Suppressor macrophage (primary cell): ENCODE measurements at regions not wholly inside any gene's neighbourhood (a gene's known extent, or its start where the extent isn't known, plus 50 kb on each side); places are given as distances from the start of the nearest gene placed in this dataset.

Source experiments
- DNase-seq, 4 experiments: peaks; one replicate each; pipeline ENCODE4 v3.0.0-alpha.2; 2020 to 2022

GRCh38 chr13:74465271-74465670 lies 331.1 kb upstream of the KLF12 start:
- no peak for DNase-seq

GRCh38 chr13:74464670-74465069 lies 330.5 kb upstream of the KLF12 start:
- DNase-seq = no peak

- DNase-seq = no peak
Observed at GRCh38 chr13:74461011-74461410, 326.8 kb upstream of the KLF12 start.

- no peak for DNase-seq
Observed at GRCh38 chr13:74452881-74453280, 318.7 kb upstream of the KLF12 start.

GRCh38 chr13:74452176-74452575 lies 318.0 kb upstream of the KLF12 start:
- no peak for DNase-seq

- no peak for DNase-seq
Observed at GRCh38 chr13:74450964-74451363, 316.8 kb upstream of the KLF12 start.

- no peak for DNase-seq
Observed at GRCh38 chr13:74450525-74450845, 316.3 kb upstream of the KLF12 start.

GRCh38 chr13:74449811-74450524 lies 315.8 kb upstream of the KLF12 start:
- no peak for DNase-seq

- DNase-seq = no peak
Observed at GRCh38 chr13:74444864-74445479, 310.8 kb upstream of the KLF12 start.

- DNase-seq = no peak
Observed at GRCh38 chr13:74444161-74444571, 310.0 kb upstream of the KLF12 start.

GRCh38 chr13:74443631-74444030 lies 309.4 kb upstream of the KLF12 start:
- DNase-seq = no peak

GRCh38 chr13:74442751-74443150 lies 308.5 kb upstream of the KLF12 start:
- DNase-seq = no peak

- DNase-seq = no peak
Observed at GRCh38 chr13:74438901-74439300, 304.7 kb upstream of the KLF12 start.

GRCh38 chr13:74434782-74435181 lies 300.6 kb upstream of the KLF12 start:
- DNase-seq = no peak

- DNase-seq = no peak
Observed at GRCh38 chr13:74424455-74424854, 290.3 kb upstream of the KLF12 start.

GRCh38 chr13:74423434-74423833 lies 289.2 kb upstream of the KLF12 start:
- no peak for DNase-seq

GRCh38 chr13:74414458-74414857 lies 280.3 kb upstream of the KLF12 start:
- no peak for DNase-seq

GRCh38 chr13:74413482-74413881 lies 279.3 kb upstream of the KLF12 start:
- DNase-seq = no peak

GRCh38 chr13:74409551-74409950 lies 275.3 kb upstream of the KLF12 start:
- DNase-seq = no peak

GRCh38 chr13:74406420-74406819 lies 272.2 kb upstream of the KLF12 start:
- no peak for DNase-seq

GRCh38 chr13:74398599-74398998 lies 264.4 kb upstream of the KLF12 start:
- DNase-seq = no peak

GRCh38 chr13:74389056-74389455 lies 254.9 kb upstream of the KLF12 start:
- DNase-seq = no peak

GRCh38 chr13:74388626-74389025 lies 254.4 kb upstream of the KLF12 start:
- DNase-seq = no peak

GRCh38 chr13:74372511-74372910 lies 238.3 kb upstream of the KLF12 start:
- DNase-seq = no peak

GRCh38 chr13:74367193-74367592 lies 233.0 kb upstream of the KLF12 start:
- no peak for DNase-seq
